ENCODE measurements at regions not wholly inside any gene's neighbourhood (a gene's known extent, or its start where the extent isn't known, plus 50 kb on each side); places are given as distances from the start of the nearest gene placed in this dataset.

GRCh38 chr3:72480366-72480765, 367.9 kb downstream of the SHQ1 start:
- Histone ChIP-seq H3K9ac (no peak overlapping the region), H4K20me1 (ENCODE audit: insufficient read depth) (no peaks in the 10 kb centered on the region), H3K4me2 (no peak overlapping the region), H3K79me2 (ENCODE audit: insufficient read depth, low read depth) (no peaks in the 10 kb centered on the region), H2AFZ (ENCODE audit: low read depth) (no peak overlapping the region), H3K36me3 (ENCODE audit: insufficient read depth) (no peaks in the 10 kb centered on the region), H3K4me3 (IDR thresholded peaks at IDR 0.05; ENCODE audit: insufficient read depth, low read depth, low read length) (no peak overlapping the region), H3K27me3 (ENCODE audit: insufficient read depth, low read depth) (no peaks in the 10 kb centered on the region), H3K4me1 (ENCODE audit: low read depth, poor library complexity, severe bottlenecking) (peaks cover 3% of the 10 kb centered on the region), H3K27ac (no peak overlapping the region)
- TF ChIP-seq CTCF (conservative IDR thresholded peaks at IDR 0.05; ENCODE audit: low read depth, low read length), result no peak

GRCh38 chr3:72479651-72480215, 368.5 kb downstream of the SHQ1 start:
- no peaks in the 10 kb centered on the region for H4K20me1 ChIP-seq (ENCODE audit: insufficient read depth)
- no peak for TF ChIP-seq CTCF (conservative IDR thresholded peaks at IDR 0.05; ENCODE audit: low read depth, low read length)

GRCh38 chr3:72476139-72476483, 372.1 kb downstream of the SHQ1 start:
- H3K79me2 ChIP-seq (ENCODE audit: insufficient read depth, low read depth), result no peaks in the 10 kb centered on the region
- no peak overlapping the region for H3K27ac ChIP-seq
- no peaks in the 10 kb centered on the region for H4K20me1 ChIP-seq (ENCODE audit: insufficient read depth)
- H3K36me3 ChIP-seq (ENCODE audit: insufficient read depth), result no peaks in the 10 kb centered on the region
- no peaks in the 10 kb centered on the region for H3K27me3 ChIP-seq (ENCODE audit: insufficient read depth, low read depth)
- H3K4me2 ChIP-seq, result no peak overlapping the region
- H3K9ac ChIP-seq, result no peak overlapping the region
- H3K4me3 ChIP-seq (IDR thresholded peaks at IDR 0.05; ENCODE audit: insufficient read depth, low read depth, low read length), result no peak overlapping the region
- TF ChIP-seq CTCF (conservative IDR thresholded peaks at IDR 0.05; ENCODE audit: low read depth, low read length), result no peak
- H3K4me1 ChIP-seq (ENCODE audit: low read depth, poor library complexity, severe bottlenecking), result no peaks in the 10 kb centered on the region
- H2AFZ ChIP-seq (ENCODE audit: low read depth), result no peak overlapping the region

More at GRCh38 chr3:72479651-72480215, 368.5 kb downstream of the SHQ1 start:
- no peaks in the 10 kb centered on the region for H3K36me3 ChIP-seq (ENCODE audit: insufficient read depth)
- no peak overlapping the region for H3K27ac ChIP-seq
- no peak overlapping the region for H3K4me3 ChIP-seq (IDR thresholded peaks at IDR 0.05; ENCODE audit: insufficient read depth, low read depth, low read length)
- H3K4me1 ChIP-seq (ENCODE audit: low read depth, poor library complexity, severe bottlenecking), result peaks cover 3% of the 10 kb centered on the region
- no peaks in the 10 kb centered on the region for H3K27me3 ChIP-seq (ENCODE audit: insufficient read depth, low read depth)
- H3K79me2 ChIP-seq (ENCODE audit: insufficient read depth, low read depth), result no peaks in the 10 kb centered on the region
- no peak overlapping the region for H2AFZ ChIP-seq (ENCODE audit: low read depth)
- H3K4me2 ChIP-seq, result no peak overlapping the region
- H3K9ac ChIP-seq, result no peak overlapping the region

- no peak overlapping the region for H3K4me3 ChIP-seq (IDR thresholded peaks at IDR 0.05; ENCODE audit: insufficient read depth, low read depth, low read length)
- no peak overlapping the region for H3K9ac ChIP-seq
- TF ChIP-seq CTCF (conservative IDR thresholded peaks at IDR 0.05; ENCODE audit: low read depth, low read length), result no peak
- no peaks in the 10 kb centered on the region for H3K79me2 ChIP-seq (ENCODE audit: insufficient read depth, low read depth)
- no peaks in the 10 kb centered on the region for H3K4me1 ChIP-seq (ENCODE audit: low read depth, poor library complexity, severe bottlenecking)
- H3K27ac ChIP-seq, result no peak overlapping the region
- H4K20me1 ChIP-seq (ENCODE audit: insufficient read depth), result no peaks in the 10 kb centered on the region
- no peaks in the 10 kb centered on the region for H3K27me3 ChIP-seq (ENCODE audit: insufficient read depth, low read depth)
- no peak overlapping the region for H2AFZ ChIP-seq (ENCODE audit: low read depth)
- H3K4me2 ChIP-seq, result no peak overlapping the region
- H3K36me3 ChIP-seq (ENCODE audit: insufficient read depth), result no peaks in the 10 kb centered on the region
Observed at GRCh38 chr3:72475258-72476138, 372.7 kb downstream of the SHQ1 start.
